ENCODE measurements at regions not wholly inside any gene's neighbourhood (a gene's known extent, or its start where the extent isn't known, plus 50 kb on each side); places are given as distances from the start of the nearest gene placed in this dataset.

DNA sequence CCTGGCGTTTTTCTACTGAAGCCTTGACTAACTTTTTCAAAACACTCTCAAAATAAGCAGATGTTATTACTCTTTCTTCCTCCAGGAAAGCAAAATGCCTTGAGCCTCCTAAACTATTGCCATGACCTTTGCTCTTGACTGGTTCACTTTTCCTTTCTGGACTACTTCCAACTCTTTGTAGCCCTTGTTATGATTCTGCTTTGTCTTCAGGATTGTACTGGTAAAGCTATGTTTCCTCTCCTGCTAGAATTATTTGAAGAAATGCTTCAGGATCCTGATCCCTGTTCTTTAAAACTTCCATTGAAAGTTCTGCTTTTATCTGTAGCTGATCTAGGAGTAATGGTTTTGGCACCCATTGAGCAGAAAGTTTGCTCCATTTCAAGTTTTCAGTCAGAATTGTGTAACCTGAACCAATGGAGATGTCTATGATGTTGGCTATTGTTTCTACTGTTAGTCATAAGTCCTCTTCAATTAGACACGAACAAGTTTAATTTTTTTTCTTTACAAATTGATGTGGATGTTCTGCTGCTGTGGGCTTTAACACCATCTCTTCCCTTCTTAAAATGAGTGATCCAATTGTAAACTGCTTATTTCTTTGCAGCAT lies 1356.4 kb downstream of the EFNA5 start:
- CTCF ChIA-PET = no interaction called here

More for the DNA sequence above, 1356.4 kb downstream of the EFNA5 start:
- TF ChIP-seq NFE2L2 (IDR thresholded peaks at IDR 0.05; ENCODE audit: low read depth, low read length) = no peak
- TF ChIP-seq CEBPB (IDR thresholded peaks at IDR 0.05; ENCODE audit: low read depth, low read length) = no peak
- in situ Hi-C loops (cut with MboI; ENCODE audit: low sequenced_read_pairs) (no loop called here), intact Hi-C loops (cut with micrococcal nuclease) (no loop called here), dilution Hi-C loops (cut with HindIII; ENCODE audit: low sequenced_read_pairs, unreplicated experiment) (no loop called here)
- Histone ChIP-seq H2AFZ (replicated peaks; ENCODE audit: low read length, poor library complexity) (no peak overlapping the region), H4K91ac (ENCODE audit: insufficient read depth, low read depth, low read length) (no peak overlapping the region), H2AK5ac (ENCODE audit: low read depth, low read length) (no peak overlapping the region), H3K9me3 (ENCODE audit: control insufficient read depth, insufficient read depth, low read length) (no peaks in the 10 kb centered on the region), H3K14ac (replicated peaks; ENCODE audit: low read depth, low read length) (no peak overlapping the region), H2BK5ac (ENCODE audit: low read depth, low read length, poor library complexity, severe bottlenecking) (no peak overlapping the region), H3K79me1 (ENCODE audit: low read depth in 1 of 2, low read length in 2 of 2) (no peaks in the 10 kb centered on the region), H2BK20ac (ENCODE audit: low read depth, low read length) (no peak overlapping the region), H4K20me1 (ENCODE audit: insufficient read depth, low read length) (no peaks in the 10 kb centered on the region), H3K4me1 (ENCODE audit: control insufficient read depth, insufficient read depth, low read length) (no peaks in the 10 kb centered on the region), H4K8ac (ENCODE audit: low read depth in 2 of 2, low read length in 2 of 2) (no peak overlapping the region), H3K36me3 (ENCODE audit: control insufficient read depth, insufficient read depth, low read length) (no peaks in the 10 kb centered on the region), H3K4ac (ENCODE audit: low read depth, low read length) (no peak overlapping the region), H3K27ac (ENCODE audit: insufficient read depth, low read length) (no peak overlapping the region), H2BK120ac (ENCODE audit: low read depth, low read length) (no peak overlapping the region), H3K23ac (ENCODE audit: low read depth, low read length) (no peak overlapping the region), H3K56ac (ENCODE audit: extremely low read depth, insufficient read depth, low read length) (no peak overlapping the region), H3K4me3 (ENCODE audit: insufficient read depth, low read depth, low read length) (no peak overlapping the region), H3K18ac (ENCODE audit: low read depth, low read length) (no peak overlapping the region), H3K9me1 (ENCODE audit: insufficient read depth, low read length) (0 out of 2 replicates have a peak, but pooled peaks cover 3% of the 10 kb centered on the region), H4K5ac (ENCODE audit: low read depth, low read length) (no peak overlapping the region), H3K27me3 (ENCODE audit: control insufficient read depth, insufficient read depth, low read length) (no peaks in the 10 kb centered on the region), H3K4me2 (ENCODE audit: low read depth, low read length) (no peak overlapping the region), H2AK9ac (replicated peaks; ENCODE audit: low read depth, low read length, poor library complexity) (no peak overlapping the region), H3K9ac (ENCODE audit: low read depth, low read length) (no peak overlapping the region), H2BK15ac (ENCODE audit: low read depth, low read length) (no peak overlapping the region)
- peak; percentile 17 for DNase-seq
- BruUV-seq (replicated peaks) = no TSS peak
- ATAC-seq (ENCODE audit: low read depth) = no peak
- WGBS, 2 experiments (ENCODE audit: extremely low coverage in 2 of 2, insufficient read length in 1 of 2) = no CpG with 5 or more reads among the region's 2 CpGs
- POLR2A ChIA-PET (ENCODE audit: unreplicated experiment) = no interaction called here

Data from IMR-90 (cell line).